K562 (cell line): ENCODE measurements at regions not wholly inside any gene's neighbourhood (a gene's known extent, or its start where the extent isn't known, plus 50 kb on each side); places are given as distances from the start of the nearest gene placed in this dataset.

Experiments used
- ATAC-seq: fragments of 200-7000 bp; cut with Tn5 transposase; 3 replicates; pipeline ENCODE4 v1.9.1; 2020; ENCODE audit warnings: moderate library complexity
- BruUV-seq: library from RNA; stranded (reverse); fragments of 400-500 nt; replicated peaks from 2 replicates; lab custom pipeline; 2021; lab: Mats Ljungman, UMichigan
- CTCF ChIA-PET: fragments of 300-600 bp; formaldehyde crosslinking; extraction: SDS; loops from one replicate; lab custom pipeline; 2021; ENCODE audit warnings: low intra/inter-chr PET ratio; lab: Yijun Ruan, JAX
- POLR2A ChIA-PET: fragments of 300-600, 350-650 bp; sonication (Branson Sonifier 250); formaldehyde crosslinking; extraction: SDS; loops from one replicate; lab custom pipeline; 2021; ENCODE audit warnings: antibody characterized with exemption, inconsistent platforms; lab: Yijun Ruan, JAX
- DNase-seq, 4 experiments: peaks; one replicate each; pipeline versions ENCODE4 v3.0.0 to v3.0.0-alpha.2; 2011 to 2018; ENCODE audit warnings: low spot score in 3 of 4, mixed read lengths in 3 of 4; ENCODE audit errors: extremely low read depth in 1 of 4
- FAIRE-seq: peaks from 2 replicates; lab custom pipeline; 2011; peaks lifted over from hg19 to GRCh38; lab: Jason Lieb, UNC
- H2AFZ ChIP-seq: 2 replicates; pipeline ENCODE4 v1.6.0; 2011; ENCODE audit warnings: low read depth, low read length, control low read depth, inconsistent platforms
- H3K27ac ChIP-seq: fragments of 200-600 bp; 3 replicates; pipeline ENCODE4 v1.8.0; 2011; ENCODE audit warnings: low read depth, mild to moderate bottlenecking, control low read depth, inconsistent platforms, low read length, moderate library complexity, mixed read lengths; ENCODE audit errors: extremely low read depth
- H3K27me3 ChIP-seq, 2 experiments: fragments of 300-600 bp in 1 of 2; 2 replicates in 1 of 2; 3 replicates in 1 of 2; pipeline versions ENCODE4 v1.6.0 to v1.8.0; 2011; ENCODE audit warnings: inconsistent platforms in 2 of 2, low read length in 2 of 2, mild to moderate bottlenecking in 1 of 2, mixed read lengths in 1 of 2, moderate library complexity in 1 of 2; ENCODE audit not compliant: control insufficient read depth in 2 of 2, insufficient read depth in 2 of 2
- H3K36me3 ChIP-seq: fragments of 300-600 bp; 3 replicates; pipeline ENCODE4 v1.8.0; 2011; ENCODE audit warnings: mild to moderate bottlenecking, low read length, inconsistent platforms; ENCODE audit not compliant: control insufficient read depth, insufficient read depth
- H3K4me1 ChIP-seq, 2 experiments: fragments of 200-600 bp in 1 of 2; replicated peaks in 1 of 2; 2 replicates in 1 of 2; 3 replicates in 1 of 2; pipeline versions ENCODE4 v1.5.1 to v1.8.0; 2011; ENCODE audit warnings: inconsistent platforms in 2 of 2, low read length in 2 of 2, mild to moderate bottlenecking in 1 of 2, mixed read lengths in 1 of 2, moderate library complexity in 1 of 2; ENCODE audit not compliant: control insufficient read depth in 2 of 2, insufficient read depth in 2 of 2
- H3K4me2 ChIP-seq: 2 replicates; pipeline ENCODE4 v1.6.1; 2011; ENCODE audit warnings: low read length, control low read depth, inconsistent platforms, mixed read lengths; ENCODE audit not compliant: insufficient read depth
- H3K4me3 ChIP-seq: fragments of 200-600 bp; sonication (generic), shearing (Covaris generic); 2 replicates; pipeline ENCODE4 v1.5.1; 2016; ENCODE audit warnings: control low read depth, inconsistent platforms
- H3K79me2 ChIP-seq: fragments of 200-600 bp; 3 replicates; pipeline ENCODE4 v1.8.0; 2011; ENCODE audit warnings: low read length, inconsistent platforms; ENCODE audit not compliant: control insufficient read depth, insufficient read depth
- H3K9ac ChIP-seq, 2 experiments: 2 replicates each; pipeline versions ENCODE4 v1.6.0 to v1.6.1; 2011; ENCODE audit warnings: low read depth in 2 of 2, low read length in 2 of 2, control low read depth in 1 of 2, inconsistent platforms in 1 of 2, mild to moderate bottlenecking in 1 of 2, mixed read lengths in 1 of 2; ENCODE audit not compliant: insufficient read depth in 1 of 2
- H3K9me1 ChIP-seq: one replicate; pipeline ENCODE4 v1.6.0; 2011; ENCODE audit warnings: inconsistent platforms, mild to moderate bottlenecking, low read length, moderate library complexity; ENCODE audit not compliant: control insufficient read depth, insufficient read depth
- H3K9me3 ChIP-seq: replicated peaks from 2 replicates; pipeline ENCODE4 v1.5.1; 2011; ENCODE audit warnings: low read depth, low read length, inconsistent platforms; ENCODE audit not compliant: control insufficient read depth, insufficient read depth
- H4K20me1 ChIP-seq: replicated peaks from 2 replicates; pipeline ENCODE4 v1.6.1; 2011; ENCODE audit warnings: low read length, inconsistent platforms, mixed read lengths; ENCODE audit not compliant: control insufficient read depth, insufficient read depth
- ATF7 ChIP-seq: fragments of 450-650 bp; IDR thresholded peaks from 2 replicates; pipeline ENCODE4 v1.7.1; 2014; ENCODE audit warnings: mild to moderate bottlenecking, moderate library complexity
- BCL6 ChIP-seq: fragments of 250-450 bp; sonication (Bioruptor Pico); IDR thresholded peaks from 2 replicates; pipeline ENCODE4 v1.4.0; 2020
- CCNT2 ChIP-seq: IDR thresholded peaks from 2 replicates; pipeline ENCODE4 v1.6.1; 2011; ENCODE audit warnings: borderline replicate concordance, low read depth, mild to moderate bottlenecking, moderate library complexity, mixed read lengths, low read length; ENCODE audit not compliant: insufficient read length; ENCODE audit errors: extremely low read depth
- CTBP1 ChIP-seq: fragments of 450-650 bp; IDR thresholded peaks from 2 replicates; pipeline ENCODE4 v1.6.1; 2016; ENCODE audit warnings: borderline replicate concordance
- DACH1 ChIP-seq: fragments of 450-650 bp; IDR thresholded peaks from 2 replicates; pipeline ENCODE4 v1.6.1; 2018; ENCODE audit not compliant: partially characterized antibody
- ETV1 ChIP-seq: fragments of 450-650 bp; conservative IDR thresholded peaks from 2 replicates; pipeline ENCODE4 v1.6.1; 2016; ENCODE audit warnings: missing genetic modification characterization, control low read depth, low read depth, missing compliant biosample characterization
- FOS ChIP-seq: IDR thresholded peaks from 3 replicates; pipeline ENCODE4 v1.6.1; 2011; ENCODE audit not compliant: insufficient read length; ENCODE audit errors: extremely low read depth
- HDAC2 ChIP-seq: fragments of 450-650 bp; IDR thresholded peaks from 2 replicates; pipeline ENCODE4 v1.6.1; 2016; ENCODE audit warnings: mild to moderate bottlenecking
- JUN ChIP-seq, 2 experiments: sonication (generic) in 1 of 2; formaldehyde crosslinking in 1 of 2; IDR thresholded peaks; 2 replicates each; pipeline versions ENCODE4 v1.6.1 to v1.8.0; 2012 to 2022; ENCODE audit warnings: borderline replicate concordance in 2 of 2, mild to moderate bottlenecking in 2 of 2, improper control_type of control experiment in 1 of 2, low read depth in 1 of 2, low read length in 1 of 2, missing genetic modification reagents in 1 of 2
- NCOR1 ChIP-seq: fragments of 450-650 bp; IDR thresholded peaks from 2 replicates; pipeline ENCODE4 v1.6.1; 2016; ENCODE audit warnings: mild to moderate bottlenecking, moderate library complexity
- TEAD1 ChIP-seq, 2 experiments: fragments of 450-650 bp in 1 of 2; sonication (generic) in 1 of 2; formaldehyde crosslinking; IDR thresholded peaks; 2 replicates each; pipeline versions ENCODE4 v1.4.0 to v1.8.0; 2020 to 2022; ENCODE audit warnings: mild to moderate bottlenecking in 2 of 2, missing genetic modification reagents in 1 of 2
- WGBS: fragments of 100-300 bp; shearing (Covaris generic); methylation state at CpG from one replicate; pipeline ENCODE4 v1.1.6; 2016; ENCODE audit warnings: low coverage, mixed read lengths; ENCODE audit not compliant: insufficient coverage; ENCODE audit errors: missing lambda C conversion rate; 5-methylcytosine and 5-hydroxymethylcytosine counted together
- in situ Hi-C: fragments of 300-500 bp; cut with MboI; formaldehyde crosslinking; loops from 4 replicates; pipeline ENCODE4 v1.15.0; 2018; ENCODE audit warnings: inconsistent platforms, mixed read lengths
- intact Hi-C: fragments of 100-400 bp; cut with micrococcal nuclease; formaldehyde crosslinking; loops from 2 replicates; pipeline ENCODE4 v1.14.2; 2022
- TF ChIP-seq, protein P1 (sequence below): fragments of 450-650 bp; IDR thresholded peaks from 2 replicates; pipeline ENCODE4 v1.6.1; 2016
- TF ChIP-seq, protein P2 (sequence below): sonication (generic); IDR thresholded peaks from 2 replicates; pipeline ENCODE4 v1.6.1; 2016
- TF ChIP-seq, protein P3 (sequence below): sonication (generic); formaldehyde crosslinking; IDR thresholded peaks from 2 replicates; pipeline ENCODE4 v1.8.0; 2022; ENCODE audit warnings: missing genetic modification reagents, mild to moderate bottlenecking, moderate library complexity, borderline replicate concordance
- TF ChIP-seq, protein P4 (sequence below): fragments of 450-650 bp; formaldehyde crosslinking; IDR thresholded peaks from 2 replicates; pipeline ENCODE4 v1.4.0; 2020; ENCODE audit warnings: mild to moderate bottlenecking, moderate library complexity

GRCh38 chr1:67570486-67571143 is 114.4 kb upstream of the GADD45A start:
- FAIRE-seq = peak; percentile 98
- Histone ChIP-seq H3K9me1 (no peaks in the 10 kb centered on the region), H3K4me3 (no peak overlapping the region), H4K20me1 (no peaks in the 10 kb centered on the region), H3K9ac (peak overlapping the region in 1 of 2 experiments; percentile 54; a peak in 1 of 4 replicates), H3K27ac (no peak overlapping the region; the same call in 2 of the 3 replicates), H3K9me3 (no peaks in the 10 kb centered on the region), H3K4me2 (peak overlapping the region; percentile 40; the same call in 1 of the 2 replicates), H3K36me3 (no peaks in the 10 kb centered on the region), H3K79me2 (no peaks in the 10 kb centered on the region), H2AFZ (peak overlapping the region; percentile 76), H3K4me1 (peaks cover 0 to 20% of the 10 kb centered on the region in 2 experiments; a peak in 3 of 5 replicates), H3K27me3 (no peaks in the 10 kb centered on the region)
- in situ Hi-C loops (no loop called here), intact Hi-C loops (no loop called here)
- no TSS peak for BruUV-seq
- peak; percentile 54 to 72 (median 62) for DNase-seq
- ATAC-seq = peak; percentile 87
- POLR2A ChIA-PET = interaction anchor here (0.7 to 3.1 kb wide), 15 partner anchors 9 to 167 kb away, joined by 3 to 16 read pairs (median 4); partner anchors contain the start of gene GADD45A
- CTCF ChIA-PET = no interaction called here
- 34% methylated on average over 8 of the region's 8 CpGs for WGBS
- TF ChIP-seq DACH1 = peak; percentile 23
- TF ChIP-seq, protein P1, sequence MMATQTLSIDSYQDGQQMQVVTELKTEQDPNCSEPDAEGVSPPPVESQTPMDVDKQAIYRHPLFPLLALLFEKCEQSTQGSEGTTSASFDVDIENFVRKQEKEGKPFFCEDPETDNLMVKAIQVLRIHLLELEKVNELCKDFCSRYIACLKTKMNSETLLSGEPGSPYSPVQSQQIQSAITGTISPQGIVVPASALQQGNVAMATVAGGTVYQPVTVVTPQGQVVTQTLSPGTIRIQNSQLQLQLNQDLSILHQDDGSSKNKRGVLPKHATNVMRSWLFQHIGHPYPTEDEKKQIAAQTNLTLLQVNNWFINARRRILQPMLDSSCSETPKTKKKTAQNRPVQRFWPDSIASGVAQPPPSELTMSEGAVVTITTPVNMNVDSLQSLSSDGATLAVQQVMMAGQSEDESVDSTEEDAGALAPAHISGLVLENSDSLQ = peak; percentile 59
- no peak for TF ChIP-seq BCL6 (CRISPR knock-in tag)
- peak in 1 of 2 experiments; percentile 83; a peak in 1 of 4 replicates for TF ChIP-seq TEAD1 (CRISPR knock-in tag; IDR thresholded peaks at IDR 0.05)
- TF ChIP-seq, protein P2, sequence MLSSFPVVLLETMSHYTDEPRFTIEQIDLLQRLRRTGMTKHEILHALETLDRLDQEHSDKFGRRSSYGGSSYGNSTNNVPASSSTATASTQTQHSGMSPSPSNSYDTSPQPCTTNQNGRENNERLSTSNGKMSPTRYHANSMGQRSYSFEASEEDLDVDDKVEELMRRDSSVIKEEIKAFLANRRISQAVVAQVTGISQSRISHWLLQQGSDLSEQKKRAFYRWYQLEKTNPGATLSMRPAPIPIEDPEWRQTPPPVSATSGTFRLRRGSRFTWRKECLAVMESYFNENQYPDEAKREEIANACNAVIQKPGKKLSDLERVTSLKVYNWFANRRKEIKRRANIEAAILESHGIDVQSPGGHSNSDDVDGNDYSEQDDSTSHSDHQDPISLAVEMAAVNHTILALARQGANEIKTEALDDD = peak; percentile 42; the same call in 1 of the 2 replicates
- TF ChIP-seq, protein P3, sequence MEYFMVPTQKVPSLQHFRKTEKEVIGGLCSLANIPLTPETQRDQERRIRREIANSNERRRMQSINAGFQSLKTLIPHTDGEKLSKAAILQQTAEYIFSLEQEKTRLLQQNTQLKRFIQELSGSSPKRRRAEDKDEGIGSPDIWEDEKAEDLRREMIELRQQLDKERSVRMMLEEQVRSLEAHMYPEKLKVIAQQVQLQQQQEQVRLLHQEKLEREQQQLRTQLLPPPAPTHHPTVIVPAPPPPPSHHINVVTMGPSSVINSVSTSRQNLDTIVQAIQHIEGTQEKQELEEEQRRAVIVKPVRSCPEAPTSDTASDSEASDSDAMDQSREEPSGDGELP (CRISPR knock-in tag) = no peak
- TF ChIP-seq, protein P4, sequence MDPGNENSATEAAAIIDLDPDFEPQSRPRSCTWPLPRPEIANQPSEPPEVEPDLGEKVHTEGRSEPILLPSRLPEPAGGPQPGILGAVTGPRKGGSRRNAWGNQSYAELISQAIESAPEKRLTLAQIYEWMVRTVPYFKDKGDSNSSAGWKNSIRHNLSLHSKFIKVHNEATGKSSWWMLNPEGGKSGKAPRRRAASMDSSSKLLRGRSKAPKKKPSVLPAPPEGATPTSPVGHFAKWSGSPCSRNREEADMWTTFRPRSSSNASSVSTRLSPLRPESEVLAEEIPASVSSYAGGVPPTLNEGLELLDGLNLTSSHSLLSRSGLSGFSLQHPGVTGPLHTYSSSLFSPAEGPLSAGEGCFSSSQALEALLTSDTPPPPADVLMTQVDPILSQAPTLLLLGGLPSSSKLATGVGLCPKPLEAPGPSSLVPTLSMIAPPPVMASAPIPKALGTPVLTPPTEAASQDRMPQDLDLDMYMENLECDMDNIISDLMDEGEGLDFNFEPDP (CRISPR knock-in tag) = no peak
- peak; percentile 44; the same call in 1 of the 2 replicates for TF ChIP-seq ATF7
- TF ChIP-seq NCOR1 = peak; percentile 59
- 0 out of 2 replicates have a peak, but pooled peaks have one; percentile 46 for TF ChIP-seq ETV1 (tag)
- TF ChIP-seq JUN (IDR thresholded peaks at IDR 0.05; ENCODE audit: borderline replicate concordance, low read depth, low read length) = peak; percentile 81; the same call in 1 of the 2 replicates
- TF ChIP-seq JUN (CRISPR knock-in tag; IDR thresholded peaks at IDR 0.05; ENCODE audit: borderline replicate concordance) = no peak
- peak; percentile 75 for TF ChIP-seq CTBP1
- peak; percentile 64; the same call in 1 of the 2 replicates for TF ChIP-seq HDAC2
- TF ChIP-seq FOS = peak; percentile 18
- TF ChIP-seq CCNT2 = peak; percentile 31
